Right lobe of liver (tissue), 6 donors: ENCODE measurements at regions not wholly inside any gene's neighbourhood (a gene's known extent, or its start where the extent isn't known, plus 50 kb on each side); places are given as distances from the start of the nearest gene placed in this dataset.

ENCODE experiments used
- ATAC-seq, 4 donors: fragments of 200-7000 bp; cut with Tn5 transposase; one replicate each; pipeline ENCODE4 v1.9.1; 2020; ENCODE audit warnings: mild to moderate bottlenecking in 4 of 4, moderate library complexity in 4 of 4
- DNase-seq, 3 donors: peaks; one replicate each; pipeline ENCODE4 v3.0.0-alpha.2; 2020
- H3K27ac ChIP-seq, 3 donors: fragments of 200-600 bp; one replicate each; pipeline ENCODE4 v1.8.0; 2022
- H3K27me3 ChIP-seq, 2 donors: fragments of 200-600 bp; one replicate each; pipeline ENCODE4 v1.8.0; 2022
- H3K36me3 ChIP-seq, 4 donors: fragments of 200-600 bp; sonication (generic) in 1 of 4; one replicate each; pipeline versions ENCODE4 v1.5.1 to v1.8.0; 2017 to 2022; ENCODE audit warnings: control low read depth in 1 of 4
- H3K4me1 ChIP-seq, 4 donors: fragments of 200-600 bp; sonication (generic) in 1 of 4; one replicate each; pipeline versions ENCODE4 v1.5.1 to v1.8.0; 2017 to 2022; ENCODE audit warnings: control low read depth in 1 of 4
- H3K4me3 ChIP-seq, 3 donors: fragments of 200-600 bp; one replicate each; pipeline ENCODE4 v1.8.0; 2022
- H3K9me3 ChIP-seq, 4 donors: fragments of 200-600 bp; sonication (generic) in 1 of 4; one replicate each; pipeline versions ENCODE4 v1.5.1 to v1.8.0; 2017 to 2022; ENCODE audit warnings: control low read depth in 1 of 4
- POLR2A ChIP-seq: fragments of 450-650 bp; IDR thresholded peaks from one replicate; pipeline ENCODE4 v1.6.1; 2017; ENCODE audit warnings: antibody characterized with exemption, mild to moderate bottlenecking
- WGBS: methylation state at CpG from one replicate; pipeline ENCODE4 v1.1.6; 2018; ENCODE audit warnings: low coverage, low lambda C conversion rate; ENCODE audit not compliant: insufficient coverage; ENCODE audit errors: missing lambda C conversion rate; 5-methylcytosine and 5-hydroxymethylcytosine counted together
- intact Hi-C, 2 donors: fragments of 100-400 bp; cut with DNase I; formaldehyde crosslinking; loops; one replicate each; pipeline versions ENCODE4 v1.11.2 to v1.14.1; 2022
- TF ChIP-seq, protein P1 (sequence below), 4 donors: fragments of 200-600 bp in 3 of 4; fragments of 450-650 bp in 1 of 4; IDR thresholded peaks; one replicate each; pipeline versions ENCODE4 v1.5.1 to v1.8.0; 2016 to 2022; ENCODE audit warnings: antibody characterized with exemption in 4 of 4, mild to moderate bottlenecking in 2 of 4
- donor health status: DM: no; HTN: yes; CAD: no.
- donor health status: DM: no; HTN: no; CAD: no.
- donor health status: DM: no; HTN: no; CAD: no.
- donor health status: DM: no; HTN: yes; CAD: no.
- donor health status: DM: no; HTN: yes; CAD: no.

DNA sequence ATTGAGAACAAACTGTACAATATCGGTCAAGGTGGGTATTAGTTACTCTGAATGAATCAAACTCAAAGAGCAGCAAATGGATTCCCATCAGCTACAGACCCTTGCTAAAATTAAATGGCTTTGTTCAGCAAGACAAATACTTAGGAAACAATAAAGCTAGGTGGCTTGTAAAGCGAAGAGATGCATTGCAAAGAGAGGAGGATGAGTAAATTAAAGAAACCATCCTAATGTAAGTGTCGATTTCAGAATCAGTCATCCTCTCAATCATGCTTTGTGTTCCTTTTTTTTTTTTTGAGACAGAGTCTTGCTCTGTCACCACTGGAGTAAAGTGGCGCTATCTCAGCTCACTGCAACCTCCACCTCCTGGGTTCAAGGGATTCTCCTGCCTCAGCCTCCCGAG, 359.2 kb upstream of the ZNF462 start:
- ATAC-seq (no peak), DNase-seq (no peak)
- Histone ChIP-seq H3K27me3 (no peaks in the 10 kb centered on the region), H3K4me3 (no peak overlapping the region), H3K27ac (no peak overlapping the region), H3K9me3 (no peaks in the 10 kb centered on the region), H3K4me1 (no peaks in the 10 kb centered on the region), H3K36me3 (no peaks in the 10 kb centered on the region)
- TF ChIP-seq, protein P1, sequence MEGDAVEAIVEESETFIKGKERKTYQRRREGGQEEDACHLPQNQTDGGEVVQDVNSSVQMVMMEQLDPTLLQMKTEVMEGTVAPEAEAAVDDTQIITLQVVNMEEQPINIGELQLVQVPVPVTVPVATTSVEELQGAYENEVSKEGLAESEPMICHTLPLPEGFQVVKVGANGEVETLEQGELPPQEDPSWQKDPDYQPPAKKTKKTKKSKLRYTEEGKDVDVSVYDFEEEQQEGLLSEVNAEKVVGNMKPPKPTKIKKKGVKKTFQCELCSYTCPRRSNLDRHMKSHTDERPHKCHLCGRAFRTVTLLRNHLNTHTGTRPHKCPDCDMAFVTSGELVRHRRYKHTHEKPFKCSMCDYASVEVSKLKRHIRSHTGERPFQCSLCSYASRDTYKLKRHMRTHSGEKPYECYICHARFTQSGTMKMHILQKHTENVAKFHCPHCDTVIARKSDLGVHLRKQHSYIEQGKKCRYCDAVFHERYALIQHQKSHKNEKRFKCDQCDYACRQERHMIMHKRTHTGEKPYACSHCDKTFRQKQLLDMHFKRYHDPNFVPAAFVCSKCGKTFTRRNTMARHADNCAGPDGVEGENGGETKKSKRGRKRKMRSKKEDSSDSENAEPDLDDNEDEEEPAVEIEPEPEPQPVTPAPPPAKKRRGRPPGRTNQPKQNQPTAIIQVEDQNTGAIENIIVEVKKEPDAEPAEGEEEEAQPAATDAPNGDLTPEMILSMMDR (IDR thresholded peaks at IDR 0.05): no peak
- TF ChIP-seq POLR2A: no peak
- WGBS: 73% methylated on average over 5 of the region's 5 CpGs
- intact Hi-C loops: no loop called here

DNA sequence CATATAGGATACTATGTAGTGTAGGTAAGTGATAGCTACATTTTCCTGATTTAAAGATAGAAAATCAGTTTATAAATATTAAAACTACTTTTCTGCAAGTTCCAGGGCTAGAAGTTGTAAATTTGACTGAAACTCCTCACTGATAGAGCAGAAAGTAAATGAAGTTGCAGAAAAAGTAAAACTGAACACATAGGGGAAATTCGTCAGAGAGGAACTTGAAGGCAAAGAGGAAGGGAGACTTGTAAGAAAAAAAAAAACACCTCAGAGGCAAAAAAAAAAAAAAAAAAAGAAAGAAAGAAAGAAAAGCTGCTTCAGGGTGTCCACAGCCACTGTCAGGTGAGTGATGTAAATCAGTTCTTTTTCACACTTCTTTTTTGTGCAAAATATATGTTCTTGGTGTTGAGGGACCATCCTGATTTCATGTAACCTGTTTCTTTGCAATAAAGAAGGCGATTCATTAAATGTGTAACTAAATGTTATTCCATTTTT, 336.2 kb upstream of the ZNF462 start:
- Histone ChIP-seq H3K27ac (no peak overlapping the region), H3K36me3 (no peaks in the 10 kb centered on the region), H3K4me3 (no peak overlapping the region), H3K9me3 (no peaks in the 10 kb centered on the region), H3K4me1 (no peaks in the 10 kb centered on the region), H3K27me3 (no peaks in the 10 kb centered on the region)
- TF ChIP-seq POLR2A: no peak
- TF ChIP-seq, protein P1 (IDR thresholded peaks at IDR 0.05): no peak
- intact Hi-C loops: no loop called here
- whole genome bisulfite sequencing: 41% methylated on average over 2 of the region's 2 CpGs
- ATAC-seq (no peak), DNase-seq (no peak)

DNA sequence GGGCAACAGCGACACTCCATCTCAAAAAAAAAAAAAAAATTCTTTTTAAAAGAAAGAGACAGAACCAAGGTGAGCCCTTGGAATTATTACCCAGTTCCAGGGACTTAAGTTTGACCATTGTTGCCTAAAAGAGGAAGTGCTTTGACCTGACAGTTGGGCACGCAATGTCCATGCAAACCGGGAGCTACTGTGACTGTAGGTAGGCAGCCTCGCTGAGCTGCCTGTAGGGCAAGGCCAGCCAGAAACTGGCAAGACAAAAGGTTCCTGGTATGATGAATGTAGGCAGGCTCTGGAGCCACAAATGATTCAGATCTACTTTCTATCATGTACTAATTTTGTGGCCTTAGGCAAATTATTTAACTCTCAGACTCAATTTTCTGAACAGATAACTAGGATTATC, 334.8 kb upstream of the ZNF462 start:
- no peak for ATAC-seq
- Histone ChIP-seq H3K27ac (no peak overlapping the region), H3K9me3 (no peaks in the 10 kb centered on the region), H3K4me1 (no peaks in the 10 kb centered on the region), H3K36me3 (no peaks in the 10 kb centered on the region), H3K27me3 (no peaks in the 10 kb centered on the region), H3K4me3 (no peak overlapping the region)
- no peak for TF ChIP-seq POLR2A
- TF ChIP-seq, protein P1 (IDR thresholded peaks at IDR 0.05): no peak
- intact Hi-C loops: no loop called here
- no peak for DNase-seq
- WGBS: 63% methylated on average over 3 of the region's 4 CpGs

DNA sequence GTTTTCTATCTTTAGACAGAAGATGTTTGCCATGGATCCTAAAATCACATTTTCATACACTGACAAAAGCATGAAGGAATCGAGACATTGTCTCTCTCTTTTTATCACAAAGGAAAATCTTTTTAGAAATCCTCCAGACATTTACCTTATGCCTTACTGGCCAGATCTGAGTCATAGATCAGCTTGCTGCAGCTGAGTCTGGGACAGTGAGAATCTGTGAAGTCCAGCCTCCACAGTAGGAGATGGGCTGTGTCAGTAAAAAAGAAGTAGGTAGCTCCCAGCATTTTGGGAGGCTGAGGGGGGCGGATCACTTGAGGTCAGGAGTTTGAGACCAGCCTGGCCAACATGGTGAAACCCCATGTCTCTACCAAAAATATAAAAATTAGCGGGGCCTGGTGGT, 333.4 kb upstream of the ZNF462 start:
- Histone ChIP-seq H3K9me3 (no peaks in the 10 kb centered on the region), H3K36me3 (no peaks in the 10 kb centered on the region), H3K27ac (no peak overlapping the region), H3K4me3 (no peak overlapping the region), H3K4me1 (no peaks in the 10 kb centered on the region), H3K27me3 (no peaks in the 10 kb centered on the region)
- WGBS: 79% methylated on average over 2 of the region's 3 CpGs
- intact Hi-C loops: no loop called here
- no peak for ATAC-seq
- TF ChIP-seq, protein P1 (IDR thresholded peaks at IDR 0.05): no peak
- DNase-seq: no peak

DNA sequence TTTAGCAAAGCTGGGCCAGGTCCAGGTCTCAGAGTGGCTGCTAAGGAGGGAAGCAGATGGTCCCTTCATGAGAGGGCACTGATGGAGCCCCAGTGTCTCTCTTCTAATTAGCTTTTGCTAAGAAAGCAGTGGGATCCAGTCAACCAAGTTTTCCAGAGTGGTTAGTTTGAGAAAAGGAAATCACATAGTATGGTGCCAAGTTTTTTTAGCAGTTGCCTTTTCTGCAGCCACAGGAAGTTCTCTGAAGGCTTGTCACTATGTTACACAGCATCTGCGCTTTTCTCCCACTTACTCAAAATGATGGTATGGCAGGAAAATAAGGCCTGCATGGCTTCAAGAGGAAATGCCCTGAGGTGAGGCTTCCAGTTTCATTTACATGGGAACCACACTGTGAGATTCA, 331.5 kb upstream of the ZNF462 start:
- H3K4me1 ChIP-seq: no peaks in the 10 kb centered on the region
- TF ChIP-seq, protein P1 (IDR thresholded peaks at IDR 0.05): no peak
- no peak for TF ChIP-seq POLR2A
- H3K4me3 ChIP-seq: no peak overlapping the region
- H3K27ac ChIP-seq: no peak overlapping the region
- WGBS: 75% methylated on average over 1 of the region's 1 CpG
- DNase-seq: no peak
- H3K9me3 ChIP-seq: no peaks in the 10 kb centered on the region
- intact Hi-C loops: no loop called here
- no peaks in the 10 kb centered on the region for H3K27me3 ChIP-seq
- H3K36me3 ChIP-seq: no peaks in the 10 kb centered on the region
- no peak for ATAC-seq
